T1000 (cell line): ENCODE measurements at regions not wholly inside any gene's neighbourhood (a gene's known extent, or its start where the extent isn't known, plus 50 kb on each side); places are given as distances from the start of the nearest gene placed in this dataset.

Source experiments
- DNase-seq: peaks from one replicate; lab custom pipeline; 2025; ENCODE audit warnings: mixed read lengths; lab: John Stamatoyannopoulos, UW

- DNase-seq = no peak
Measured at GRCh38 chr2:6782517-6783237, 83.0 kb downstream of the CMPK2 start.

GRCh38 chr2:6783238-6783614, 82.5 kb downstream of the CMPK2 start:
- no peak for DNase-seq

- no peak for DNase-seq
Measured at GRCh38 chr2:6784291-6784690, 81.4 kb downstream of the CMPK2 start.

- DNase-seq = no peak
Measured at GRCh38 chr2:6785493-6785892, 80.2 kb downstream of the CMPK2 start.

GRCh38 chr2:6787376-6787775, 78.3 kb downstream of the CMPK2 start:
- no peak for DNase-seq

- DNase-seq = no peak
Measured at GRCh38 chr2:6788614-6789013, 77.1 kb downstream of the CMPK2 start.

- DNase-seq = no peak
Measured at GRCh38 chr2:6789559-6790138, 76.1 kb downstream of the CMPK2 start.

- DNase-seq = no peak
Measured at GRCh38 chr2:6791682-6792081, 74.0 kb downstream of the CMPK2 start.

GRCh38 chr2:6792883-6793282, 72.8 kb downstream of the CMPK2 start:
- no peak for DNase-seq

GRCh38 chr2:6793371-6793770, 72.3 kb downstream of the CMPK2 start:
- DNase-seq = no peak

GRCh38 chr2:6793913-6794312, 71.8 kb downstream of the CMPK2 start:
- no peak for DNase-seq

- no peak for DNase-seq
Measured at GRCh38 chr2:6794448-6794847, 71.3 kb downstream of the CMPK2 start.
